ENCODE measurements at regions not wholly inside any gene's neighbourhood (a gene's known extent, or its start where the extent isn't known, plus 50 kb on each side); places are given as distances from the start of the nearest gene placed in this dataset.
"Not testable (repeated sequence)": the region's sequence is repeated elsewhere in the genome, so short reads cannot be mapped to it uniquely, and the experiment has no call there.

- no peak overlapping the region for H3K4me3 ChIP-seq (ENCODE audit: low read length)
- H3K9me3 ChIP-seq (replicated peaks; ENCODE audit: control insufficient read depth, low read depth, low read length): no peaks in the 10 kb centered on the region
- no peaks in the 10 kb centered on the region for H3K36me3 ChIP-seq (ENCODE audit: control insufficient read depth, insufficient read depth, low read length)
- no peak for DNase-seq
- H3K27me3 ChIP-seq (ENCODE audit: control insufficient read depth, insufficient read depth, low read length): no peaks in the 10 kb centered on the region
- no CpG with 5 or more reads among the region's 1 CpG for WGBS (ENCODE audit: insufficient coverage)
- no peaks in the 10 kb centered on the region for H3K4me1 ChIP-seq (ENCODE audit: control insufficient read depth, insufficient read depth, low read length)
- no peak overlapping the region for H3K27ac ChIP-seq (ENCODE audit: low read length)
Observed at GRCh38 chr7:15068324-15068723, 165.8 kb upstream of the DGKB start.

- WGBS (ENCODE audit: insufficient coverage): no CpG with 5 or more reads among the region's 5 CpGs
- H3K4me1 ChIP-seq (ENCODE audit: control insufficient read depth, insufficient read depth, low read length): no peaks in the 10 kb centered on the region
- no peaks in the 10 kb centered on the region for H3K27me3 ChIP-seq (ENCODE audit: control insufficient read depth, insufficient read depth, low read length)
- H3K27ac ChIP-seq (ENCODE audit: low read length): no peak overlapping the region
- H3K9me3 ChIP-seq (replicated peaks; ENCODE audit: control insufficient read depth, low read depth, low read length): no peaks in the 10 kb centered on the region
- H3K36me3 ChIP-seq (ENCODE audit: control insufficient read depth, insufficient read depth, low read length): no peaks in the 10 kb centered on the region
- no peak overlapping the region for H3K4me3 ChIP-seq (ENCODE audit: low read length)
- DNase-seq: no peak
Observed at GRCh38 chr7:15057272-15057671, 154.7 kb upstream of the DGKB start.

GRCh38 chr7:15054304-15054703, 151.8 kb upstream of the DGKB start:
- not testable (repeated sequence) for H3K27me3 ChIP-seq (ENCODE audit: control insufficient read depth, insufficient read depth, low read length); H3K36me3 ChIP-seq (ENCODE audit: control insufficient read depth, insufficient read depth, low read length); H3K9me3 ChIP-seq (replicated peaks; ENCODE audit: control insufficient read depth, low read depth, low read length); H3K4me3 ChIP-seq (ENCODE audit: low read length); H3K27ac ChIP-seq (ENCODE audit: low read length); H3K4me1 ChIP-seq (ENCODE audit: control insufficient read depth, insufficient read depth, low read length); DNase-seq
- no CpG with 5 or more reads among the region's 4 CpGs for WGBS (ENCODE audit: insufficient coverage)

GRCh38 chr7:15049157-15049556, 146.6 kb upstream of the DGKB start:
- H3K27me3 ChIP-seq (ENCODE audit: control insufficient read depth, insufficient read depth, low read length): no peaks in the 10 kb centered on the region
- H3K36me3 ChIP-seq (ENCODE audit: control insufficient read depth, insufficient read depth, low read length): no peaks in the 10 kb centered on the region
- no peak for DNase-seq
- WGBS (ENCODE audit: insufficient coverage): no CpG with 5 or more reads among the region's 1 CpG
- no peak overlapping the region for H3K4me3 ChIP-seq (ENCODE audit: low read length)
- H3K4me1 ChIP-seq (ENCODE audit: control insufficient read depth, insufficient read depth, low read length): no peaks in the 10 kb centered on the region
- no peaks in the 10 kb centered on the region for H3K9me3 ChIP-seq (replicated peaks; ENCODE audit: control insufficient read depth, low read depth, low read length)
- H3K27ac ChIP-seq (ENCODE audit: low read length): no peak overlapping the region

GRCh38 chr7:15046861-15047260, 144.3 kb upstream of the DGKB start:
- no peaks in the 10 kb centered on the region for H3K9me3 ChIP-seq (replicated peaks; ENCODE audit: control insufficient read depth, low read depth, low read length)

GRCh38 chr7:15043931-15044330, 141.4 kb upstream of the DGKB start:
- peak; percentile 17 for DNase-seq
- Histone ChIP-seq H3K27ac (ENCODE audit: low read length) (no peak overlapping the region), H3K36me3 (ENCODE audit: control insufficient read depth, insufficient read depth, low read length) (no peaks in the 10 kb centered on the region), H3K4me1 (ENCODE audit: control insufficient read depth, insufficient read depth, low read length) (peaks cover 2% of the 10 kb centered on the region), H3K9me3 (replicated peaks; ENCODE audit: control insufficient read depth, low read depth, low read length) (no peaks in the 10 kb centered on the region), H3K27me3 (ENCODE audit: control insufficient read depth, insufficient read depth, low read length) (no peaks in the 10 kb centered on the region), H3K4me3 (ENCODE audit: low read length) (no peak overlapping the region)
- 55% methylated on average over 3 of the region's 6 CpGs for whole genome bisulfite sequencing (ENCODE audit: insufficient coverage)

More at GRCh38 chr7:15046861-15047260, 144.3 kb upstream of the DGKB start:
- Histone ChIP-seq H3K36me3 (ENCODE audit: control insufficient read depth, insufficient read depth, low read length) (no peaks in the 10 kb centered on the region), H3K4me3 (ENCODE audit: low read length) (no peak overlapping the region), H3K4me1 (ENCODE audit: control insufficient read depth, insufficient read depth, low read length) (peaks cover 2% of the 10 kb centered on the region), H3K27ac (ENCODE audit: low read length) (no peak overlapping the region), H3K27me3 (ENCODE audit: control insufficient read depth, insufficient read depth, low read length) (no peaks in the 10 kb centered on the region)
- no CpG with 5 or more reads among the region's 2 CpGs for WGBS (ENCODE audit: insufficient coverage)
- no peak for DNase-seq

- WGBS (ENCODE audit: insufficient coverage): no CpG with 5 or more reads among the region's 1 CpG
- Histone ChIP-seq H3K9me3 (replicated peaks; ENCODE audit: control insufficient read depth, low read depth, low read length) (no peaks in the 10 kb centered on the region), H3K4me1 (ENCODE audit: control insufficient read depth, insufficient read depth, low read length) (peaks cover 2% of the 10 kb centered on the region), H3K27ac (ENCODE audit: low read length) (no peak overlapping the region), H3K36me3 (ENCODE audit: control insufficient read depth, insufficient read depth, low read length) (no peaks in the 10 kb centered on the region), H3K4me3 (ENCODE audit: low read length) (no peak overlapping the region), H3K27me3 (ENCODE audit: control insufficient read depth, insufficient read depth, low read length) (no peaks in the 10 kb centered on the region)
- DNase-seq: no peak
Observed at GRCh38 chr7:15042285-15043065, 139.9 kb upstream of the DGKB start.

GRCh38 chr7:15041226-15041625, 138.7 kb upstream of the DGKB start:
- no CpG with 5 or more reads among the region's 5 CpGs for WGBS (ENCODE audit: insufficient coverage)
- H3K9me3 ChIP-seq (replicated peaks; ENCODE audit: control insufficient read depth, low read depth, low read length): no peaks in the 10 kb centered on the region
- H3K27ac ChIP-seq (ENCODE audit: low read length): no peak overlapping the region
- no peaks in the 10 kb centered on the region for H3K27me3 ChIP-seq (ENCODE audit: control insufficient read depth, insufficient read depth, low read length)
- H3K4me3 ChIP-seq (ENCODE audit: low read length): no peak overlapping the region
- peaks cover 2% of the 10 kb centered on the region for H3K4me1 ChIP-seq (ENCODE audit: control insufficient read depth, insufficient read depth, low read length)
- no peak for DNase-seq
- no peaks in the 10 kb centered on the region for H3K36me3 ChIP-seq (ENCODE audit: control insufficient read depth, insufficient read depth, low read length)

- Histone ChIP-seq H3K4me3 (ENCODE audit: low read length) (no peak overlapping the region), H3K27ac (ENCODE audit: low read length) (no peak overlapping the region), H3K36me3 (ENCODE audit: control insufficient read depth, insufficient read depth, low read length) (no peaks in the 10 kb centered on the region), H3K9me3 (replicated peaks; ENCODE audit: control insufficient read depth, low read depth, low read length) (no peaks in the 10 kb centered on the region), H3K4me1 (ENCODE audit: control insufficient read depth, insufficient read depth, low read length) (no peaks in the 10 kb centered on the region), H3K27me3 (ENCODE audit: control insufficient read depth, insufficient read depth, low read length) (no peaks in the 10 kb centered on the region)
- no peak for DNase-seq
- no CpG with 5 or more reads among the region's 2 CpGs for WGBS (ENCODE audit: insufficient coverage)
Observed at GRCh38 chr7:15035814-15036213, 133.3 kb upstream of the DGKB start.

- H3K36me3 ChIP-seq (ENCODE audit: control insufficient read depth, insufficient read depth, low read length): no peaks in the 10 kb centered on the region
- WGBS (ENCODE audit: insufficient coverage): 90% methylated on average over 2 of the region's 2 CpGs
- no peak overlapping the region for H3K27ac ChIP-seq (ENCODE audit: low read length)
- H3K27me3 ChIP-seq (ENCODE audit: control insufficient read depth, insufficient read depth, low read length): no peaks in the 10 kb centered on the region
- no peaks in the 10 kb centered on the region for H3K4me1 ChIP-seq (ENCODE audit: control insufficient read depth, insufficient read depth, low read length)
- no peak for DNase-seq
- no peak overlapping the region for H3K4me3 ChIP-seq (ENCODE audit: low read length)
- no peaks in the 10 kb centered on the region for H3K9me3 ChIP-seq (replicated peaks; ENCODE audit: control insufficient read depth, low read depth, low read length)
Observed at GRCh38 chr7:15033039-15033438, 130.5 kb upstream of the DGKB start.

GRCh38 chr7:15018981-15019380, 116.4 kb upstream of the DGKB start:
- no peak overlapping the region for H3K27ac ChIP-seq (ENCODE audit: low read length)
- no CpG with 5 or more reads among the region's 2 CpGs for WGBS (ENCODE audit: insufficient coverage)
- H3K4me3 ChIP-seq (ENCODE audit: low read length): no peak overlapping the region
- no peaks in the 10 kb centered on the region for H3K9me3 ChIP-seq (replicated peaks; ENCODE audit: control insufficient read depth, low read depth, low read length)
- H3K36me3 ChIP-seq (ENCODE audit: control insufficient read depth, insufficient read depth, low read length): no peaks in the 10 kb centered on the region
- H3K4me1 ChIP-seq (ENCODE audit: control insufficient read depth, insufficient read depth, low read length): peaks cover 5% of the 10 kb centered on the region
- H3K27me3 ChIP-seq (ENCODE audit: control insufficient read depth, insufficient read depth, low read length): no peaks in the 10 kb centered on the region
- no peak for DNase-seq
